Thyroid gland (tissue), 4 donors: ENCODE measurements at regions not wholly inside any gene's neighbourhood (a gene's known extent, or its start where the extent isn't known, plus 50 kb on each side); places are given as distances from the start of the nearest gene placed in this dataset.

ENCODE experiments used
- CTCF ChIP-seq, 6 experiments: fragments of 200-600 bp in 3 of 6; fragments of 450-650 bp in 3 of 6; sonication (generic) in 3 of 6; IDR thresholded peaks; one replicate each; pipeline ENCODE4 v1.5.1; 2016 to 2019; ENCODE audit warnings: antibody characterized with exemption in 6 of 6, mild to moderate bottlenecking in 2 of 6, inconsistent platforms in 1 of 6, moderate library complexity in 1 of 6
- POLR2A ChIP-seq, 2 donors: fragments of 450-650 bp; IDR thresholded peaks; one replicate each; pipeline ENCODE4 v1.6.1; 2017; ENCODE audit warnings: antibody characterized with exemption in 2 of 2, mild to moderate bottlenecking in 2 of 2, moderate library complexity in 1 of 2

GRCh38 chr3:28150465-28151206 is 90.8 kb upstream of the CMC1 start:
- TF ChIP-seq CTCF (IDR thresholded peaks at IDR 0.05) = no peak
- no peak for TF ChIP-seq POLR2A (IDR thresholded peaks at IDR 0.05)
